ENCODE measurements at regions not wholly inside any gene's neighbourhood (a gene's known extent, or its start where the extent isn't known, plus 50 kb on each side); places are given as distances from the start of the nearest gene placed in this dataset.
A peak's percentile ranks its signal among the peaks of the same experiment; 100 is the strongest.

DNA sequence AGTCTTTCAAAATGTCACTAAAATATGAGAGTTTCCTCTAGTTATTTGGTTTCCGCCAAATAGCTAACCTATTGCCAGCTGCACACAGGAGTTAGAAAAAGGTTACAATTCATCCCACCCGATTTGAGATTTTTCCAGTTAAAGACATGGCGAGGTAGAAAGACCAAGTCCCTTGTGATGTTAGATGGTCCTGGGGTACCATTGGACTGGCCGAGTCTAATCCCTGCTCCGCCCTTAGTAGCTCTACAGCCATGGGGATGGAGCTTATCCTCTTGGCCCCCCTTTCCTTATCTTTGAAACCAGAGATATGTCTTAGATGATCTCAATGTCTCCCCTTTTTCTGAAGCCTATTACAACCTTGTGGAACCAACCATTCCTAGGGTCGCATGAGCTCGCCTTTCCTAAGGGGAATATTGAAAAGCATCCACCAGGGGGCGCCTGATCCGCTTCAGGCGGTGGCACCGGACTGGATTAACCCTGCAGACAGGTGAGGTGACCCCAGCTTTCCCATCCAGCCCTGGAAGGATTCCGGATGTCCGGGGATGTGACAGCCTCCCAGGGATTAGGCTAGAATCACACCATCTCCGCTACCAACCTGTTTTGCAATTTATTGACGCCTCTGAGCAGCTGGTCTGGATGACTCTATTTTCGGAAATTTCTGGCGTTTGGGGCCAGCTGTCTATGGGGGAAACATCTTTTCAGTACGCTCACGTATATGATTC, 68.3 kb upstream of the SIM2 start:
- peak; percentile 86 for DNase-seq
- no peaks in the 10 kb centered on the region; the same call in 1 of the 2 replicates for H3K27me3 ChIP-seq (ENCODE audit: insufficient read depth, low read length)
- no CpG with 5 or more reads among the region's 19 CpGs for WGBS (ENCODE audit: extremely low coverage, insufficient read length, low lambda C conversion rate)
- H3K4ac ChIP-seq (ENCODE audit: low read depth, low read length), result no peak overlapping the region
- H2BK15ac ChIP-seq (ENCODE audit: low read depth, low read length), result no peak overlapping the region
- H4K5ac ChIP-seq (ENCODE audit: insufficient read length, low read depth, low read length), result no peak overlapping the region
- no peak overlapping the region for H3K27ac ChIP-seq (ENCODE audit: insufficient read length, low read depth, low read length)
- H2BK12ac ChIP-seq (ENCODE audit: insufficient read length, low read depth, low read length), result no peak overlapping the region
- no peak overlapping the region for H2BK5ac ChIP-seq (ENCODE audit: insufficient read length, low read length)
- H3K4me1 ChIP-seq (ENCODE audit: insufficient read depth, low read length), result no peaks in the 10 kb centered on the region
- no peak overlapping the region for H2BK20ac ChIP-seq (ENCODE audit: low read depth, low read length, poor library complexity, severe bottlenecking)
- no peak overlapping the region for H2AK5ac ChIP-seq (ENCODE audit: insufficient read length, low read length)
- no peak overlapping the region for H2AFZ ChIP-seq (ENCODE audit: low read length)
- no peaks in the 10 kb centered on the region for H3K36me3 Mint-ChIP-seq (ENCODE audit: insufficient read depth in 1 of 3, low read depth in 3 of 3)
- no peak overlapping the region for H4K8ac ChIP-seq (replicated peaks; ENCODE audit: insufficient read length, low read depth, low read length)
- H3K4me1 Mint-ChIP-seq, result peaks cover 0 to 7% of the 10 kb centered on the region in 2 experiments; a peak in 2 of 4 replicates
- no peak overlapping the region for H3K56ac ChIP-seq (ENCODE audit: insufficient read length, low read depth, low read length)
- no peaks in the 10 kb centered on the region for H3K9me3 ChIP-seq (ENCODE audit: control insufficient read depth, low read depth, low read length)
- H3K27me3 Mint-ChIP-seq (ENCODE audit: low read depth), result peaks cover 35% of the 10 kb centered on the region
- H3K4me2 ChIP-seq (ENCODE audit: insufficient read depth, insufficient read length, low read length), result no peak overlapping the region
- H4K20me1 ChIP-seq (ENCODE audit: control insufficient read depth, insufficient read depth, insufficient read length), result no peaks in the 10 kb centered on the region
- no peak overlapping the region for H3K27ac Mint-ChIP-seq
- H3T11ph ChIP-seq (ENCODE audit: low read length), result no peak overlapping the region
- H3K79me2 ChIP-seq (ENCODE audit: insufficient read depth, low read length), result no peaks in the 10 kb centered on the region
- H3K18ac ChIP-seq (ENCODE audit: insufficient read length, low read depth, low read length), result no peak overlapping the region
- H3K9me3 Mint-ChIP-seq, result 0 out of 5 replicates have a peak, but pooled peaks cover 0 to 2% of the 10 kb centered on the region in 2 experiments
- H3K79me1 ChIP-seq (ENCODE audit: insufficient read depth, low read depth, low read length, poor library complexity, severe bottlenecking), result no peaks in the 10 kb centered on the region
- H4K91ac ChIP-seq (ENCODE audit: insufficient read length, low read depth, low read length), result no peak overlapping the region
- TF ChIP-seq, protein P1, sequence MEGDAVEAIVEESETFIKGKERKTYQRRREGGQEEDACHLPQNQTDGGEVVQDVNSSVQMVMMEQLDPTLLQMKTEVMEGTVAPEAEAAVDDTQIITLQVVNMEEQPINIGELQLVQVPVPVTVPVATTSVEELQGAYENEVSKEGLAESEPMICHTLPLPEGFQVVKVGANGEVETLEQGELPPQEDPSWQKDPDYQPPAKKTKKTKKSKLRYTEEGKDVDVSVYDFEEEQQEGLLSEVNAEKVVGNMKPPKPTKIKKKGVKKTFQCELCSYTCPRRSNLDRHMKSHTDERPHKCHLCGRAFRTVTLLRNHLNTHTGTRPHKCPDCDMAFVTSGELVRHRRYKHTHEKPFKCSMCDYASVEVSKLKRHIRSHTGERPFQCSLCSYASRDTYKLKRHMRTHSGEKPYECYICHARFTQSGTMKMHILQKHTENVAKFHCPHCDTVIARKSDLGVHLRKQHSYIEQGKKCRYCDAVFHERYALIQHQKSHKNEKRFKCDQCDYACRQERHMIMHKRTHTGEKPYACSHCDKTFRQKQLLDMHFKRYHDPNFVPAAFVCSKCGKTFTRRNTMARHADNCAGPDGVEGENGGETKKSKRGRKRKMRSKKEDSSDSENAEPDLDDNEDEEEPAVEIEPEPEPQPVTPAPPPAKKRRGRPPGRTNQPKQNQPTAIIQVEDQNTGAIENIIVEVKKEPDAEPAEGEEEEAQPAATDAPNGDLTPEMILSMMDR (conservative IDR thresholded peaks at IDR 0.05), result peak; percentile 88
- H3K9ac ChIP-seq (ENCODE audit: extremely low read depth, insufficient read length, low read length), result no peak overlapping the region
- no peak overlapping the region for H3K14ac ChIP-seq (ENCODE audit: insufficient read depth, low read length)
- H2BK120ac ChIP-seq (ENCODE audit: low read depth, low read length, poor library complexity, severe bottlenecking), result no peak overlapping the region
- no peaks in the 10 kb centered on the region for H3K23me2 ChIP-seq (ENCODE audit: insufficient read length, low read depth, low read length, poor library complexity, severe bottlenecking)
- no peak overlapping the region for H3K23ac ChIP-seq (ENCODE audit: insufficient read length, low read depth, low read length)
- H3K4me3 Mint-ChIP-seq, result no peak overlapping the region
